HG02981 (cell line): ENCODE measurements at regions not wholly inside any gene's neighbourhood (a gene's known extent, or its start where the extent isn't known, plus 50 kb on each side); places are given as distances from the start of the nearest gene placed in this dataset.

Experiments
- ATAC-seq: cut with Tn5 transposase; IDR thresholded peaks from one replicate; pipeline ENCODE4 v1.9.1; 2021; ENCODE audit warnings: mild to moderate bottlenecking, moderate library complexity; ENCODE audit not compliant: unreplicated experiment

DNA sequence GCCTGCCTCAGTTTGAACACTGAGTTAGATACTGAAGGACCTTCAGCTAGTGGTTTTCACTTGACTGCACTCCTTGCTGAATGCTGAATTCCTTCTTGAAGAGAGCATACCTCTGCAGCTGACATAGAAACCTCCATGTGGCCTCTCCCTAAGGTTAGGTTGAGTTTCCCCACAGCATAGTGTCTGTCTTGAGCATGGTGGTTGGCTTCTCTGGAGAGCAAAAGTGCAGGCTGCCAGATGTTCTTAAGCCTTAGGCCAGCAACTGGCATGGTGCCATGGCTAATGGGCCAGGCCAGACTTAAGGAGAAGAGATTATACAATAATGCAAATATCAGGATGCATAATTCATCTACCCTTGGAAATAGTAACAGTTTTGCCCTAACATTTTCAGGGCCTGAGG lies 545.6 kb upstream of the ZNF385D start:
- no peak for ATAC-seq

DNA sequence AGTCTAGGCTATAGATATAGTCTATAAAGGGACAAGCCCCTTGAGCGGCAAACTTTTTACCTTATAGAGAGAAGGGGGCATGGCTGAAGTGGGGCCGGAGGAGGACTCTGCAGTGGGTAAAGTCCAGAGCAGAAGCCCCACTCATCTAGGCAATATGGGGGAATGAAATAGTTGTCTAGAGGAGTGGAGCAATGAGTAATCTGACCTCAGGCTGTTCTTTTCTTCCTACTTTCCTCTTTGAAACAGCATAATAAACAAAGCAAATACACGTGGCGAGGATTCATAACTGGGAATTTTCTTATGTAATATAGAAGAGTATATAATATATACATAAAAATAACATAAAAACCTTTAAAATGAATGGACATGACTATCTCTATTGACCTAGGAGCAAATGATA lies 546.4 kb upstream of the ZNF385D start:
- no peak for ATAC-seq

DNA sequence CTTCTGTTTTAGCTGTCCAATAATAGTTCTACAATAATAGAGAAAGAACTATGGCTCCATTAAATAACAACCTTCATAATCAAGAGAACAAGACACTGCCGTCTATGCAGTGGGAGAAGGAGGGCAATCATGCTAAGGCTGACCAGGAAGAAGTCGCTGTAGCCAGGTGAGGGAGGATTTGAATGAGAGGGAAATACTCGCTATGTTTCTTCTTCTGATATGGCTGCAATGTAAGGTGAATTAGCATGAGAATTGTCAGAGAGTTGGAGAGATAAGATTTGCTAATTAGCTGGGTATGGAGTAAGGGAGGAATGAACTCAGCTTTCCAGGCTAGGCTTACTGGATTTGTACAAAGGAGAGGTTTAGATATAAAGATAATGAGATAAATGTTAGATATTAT lies 555.4 kb upstream of the ZNF385D start:
- ATAC-seq = no peak

DNA sequence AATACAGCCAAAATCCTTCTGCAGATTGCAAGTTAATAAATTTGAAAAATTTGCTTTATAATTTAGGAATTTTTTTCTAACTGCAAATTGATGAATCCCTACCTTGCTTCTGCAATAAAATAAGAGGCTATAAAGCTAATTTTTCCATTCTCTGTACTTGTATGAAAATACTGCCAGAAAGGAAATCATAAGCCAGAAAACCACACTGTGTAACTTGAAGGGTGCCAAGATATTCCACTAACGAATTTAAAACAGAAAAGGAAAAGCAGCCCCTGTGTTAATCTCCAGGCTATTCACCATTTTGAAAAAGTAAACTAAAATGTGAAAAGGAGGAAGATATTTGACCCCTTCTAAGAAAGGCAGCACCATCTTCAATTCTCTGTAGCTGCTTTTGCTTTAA lies 557.9 kb upstream of the ZNF385D start:
- ATAC-seq = no peak

- ATAC-seq = no peak
These were observed 564.9 kb upstream of the ZNF385D start for GRCh38 chr3:22315925-22316324.

DNA sequence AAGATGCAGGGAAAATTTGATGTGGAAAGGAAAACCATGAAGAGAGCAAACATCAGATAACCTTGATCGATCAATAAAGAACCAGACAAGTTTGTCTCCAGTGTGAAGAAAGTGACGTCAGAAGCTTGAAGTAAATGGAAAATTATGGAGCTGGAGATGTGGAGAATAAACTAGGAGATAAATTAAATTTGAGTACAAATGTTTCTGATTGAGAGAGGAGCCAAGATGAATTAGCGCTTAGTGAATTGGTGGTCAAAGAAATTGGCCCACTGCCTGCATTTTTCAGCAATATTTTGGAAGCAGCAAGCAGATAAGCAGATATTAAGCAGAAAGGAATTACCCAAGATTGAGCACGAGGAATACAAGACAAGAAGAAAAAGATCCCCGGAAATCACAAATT lies 567.3 kb upstream of the ZNF385D start:
- no peak for ATAC-seq

- no peak for ATAC-seq
These were observed 568.4 kb upstream of the ZNF385D start for GRCh38 chr3:22319446-22319845.

DNA sequence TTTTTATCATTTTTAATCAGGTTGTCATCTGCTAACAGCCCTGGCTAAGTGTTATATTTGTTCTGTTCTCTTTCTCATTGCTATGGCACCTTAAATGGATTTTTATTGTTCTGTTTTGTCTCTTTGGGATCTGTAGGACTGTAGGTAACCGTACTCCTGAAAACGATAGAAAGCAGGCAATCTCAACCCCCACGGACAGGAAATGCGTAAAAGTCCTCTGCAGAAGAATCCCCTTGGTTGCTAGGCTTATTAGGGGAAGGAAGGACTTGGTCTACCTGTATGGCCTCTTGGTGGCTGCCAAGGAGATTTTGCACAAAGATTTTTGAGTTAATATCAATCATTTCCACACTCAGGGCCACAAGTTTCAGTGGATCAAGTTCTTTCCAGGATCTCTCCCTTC lies 571.9 kb upstream of the ZNF385D start:
- no peak for ATAC-seq

GRCh38 chr3:22326305-22326704 lies 575.3 kb upstream of the ZNF385D start:
- ATAC-seq = no peak

- ATAC-seq = no peak
These were observed 584.0 kb upstream of the ZNF385D start for GRCh38 chr3:22334996-22335395.

DNA sequence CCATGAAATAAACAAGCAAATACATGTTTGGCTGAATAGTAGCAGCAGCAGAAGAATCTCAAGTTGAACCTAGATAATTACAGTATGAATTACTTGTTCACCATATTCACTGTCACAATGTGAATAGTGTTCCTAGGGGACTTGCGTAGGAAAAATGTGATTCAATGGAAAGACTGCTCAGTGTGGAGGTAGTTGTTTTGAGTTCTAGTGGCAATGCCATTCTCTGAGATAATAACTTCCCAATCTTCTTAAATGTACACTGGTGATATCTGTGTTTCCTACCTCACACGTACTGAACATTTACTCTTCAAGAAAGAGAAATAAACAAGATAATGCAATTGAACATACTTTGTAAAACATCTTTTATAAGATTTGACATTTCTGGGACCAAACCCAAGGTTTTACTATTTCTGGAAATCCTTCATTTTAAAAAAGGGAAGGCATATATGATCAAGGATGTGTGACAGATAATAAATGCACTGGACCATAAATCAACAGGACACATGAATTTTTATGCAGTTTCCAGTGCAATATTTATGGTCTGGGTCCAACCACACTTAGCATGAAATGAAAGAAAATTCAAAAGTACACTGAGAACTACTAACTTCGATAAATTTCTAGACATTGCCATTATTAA lies 598.3 kb upstream of the ZNF385D start:
- ATAC-seq = no peak

DNA sequence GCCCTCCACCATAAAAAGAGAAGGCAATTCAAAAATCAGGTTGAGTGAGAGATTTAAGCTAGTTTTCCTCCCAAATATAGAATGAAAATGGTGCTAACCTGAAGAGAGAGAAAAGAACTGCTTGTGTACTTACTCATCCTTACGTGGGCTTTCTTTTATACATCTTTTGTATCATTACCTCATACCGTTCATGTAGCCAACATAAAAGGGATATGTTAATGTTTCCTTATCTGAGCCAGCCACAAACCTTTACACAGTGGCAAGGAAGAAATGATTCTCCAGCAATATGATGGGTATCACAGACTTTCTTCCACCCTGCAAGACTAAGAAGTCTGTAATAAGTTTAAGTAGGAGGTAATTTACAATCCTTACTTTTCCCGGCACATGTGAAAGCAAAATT lies 600.8 kb upstream of the ZNF385D start:
- ATAC-seq = no peak

GRCh38 chr3:22353126-22353525 lies 602.1 kb upstream of the ZNF385D start:
- ATAC-seq = no peak

DNA sequence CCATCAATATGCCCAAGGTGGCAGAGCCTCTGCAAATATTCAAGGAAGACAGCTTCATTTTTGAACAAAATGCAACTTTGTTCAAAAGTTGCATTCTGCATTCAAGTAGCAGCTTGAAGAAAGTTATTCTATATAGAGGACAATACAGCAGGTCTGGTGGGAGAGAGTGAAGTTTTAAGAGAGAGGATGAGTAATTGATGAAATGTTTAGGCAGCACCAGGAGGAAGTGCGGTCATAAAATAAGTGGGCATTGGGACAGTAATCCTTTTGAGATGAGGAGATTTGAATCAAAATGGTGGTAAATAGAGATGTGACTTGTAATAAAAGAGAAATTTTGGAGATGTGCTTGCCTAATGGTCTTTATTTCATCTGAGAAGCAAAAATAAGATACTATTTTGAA lies 607.3 kb upstream of the ZNF385D start:
- no peak for ATAC-seq

DNA sequence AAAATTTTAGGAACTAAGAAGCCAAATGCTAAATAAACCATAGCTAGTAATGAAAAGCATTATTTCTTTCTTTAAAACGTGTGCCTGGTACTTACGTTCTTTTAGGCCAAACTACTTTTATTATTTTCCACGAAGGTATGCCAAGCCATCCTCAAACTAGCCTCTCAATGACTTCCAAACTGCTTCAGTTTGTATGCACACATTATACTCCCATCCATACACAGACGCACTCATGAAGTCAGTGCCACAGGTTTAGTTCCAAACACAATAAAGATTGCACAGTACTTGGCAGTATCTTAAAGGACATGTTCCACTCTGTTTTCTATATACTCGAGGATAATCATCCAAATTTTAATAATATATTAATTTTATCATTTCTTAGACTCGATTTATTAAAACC lies 609.2 kb upstream of the ZNF385D start:
- ATAC-seq = no peak

- no peak for ATAC-seq
These were observed 610.0 kb upstream of the ZNF385D start for GRCh38 chr3:22360970-22361369.

GRCh38 chr3:22361521-22361920 lies 610.5 kb upstream of the ZNF385D start:
- ATAC-seq = no peak

- ATAC-seq = no peak
These were observed 613.8 kb upstream of the ZNF385D start for GRCh38 chr3:22364851-22365250.

DNA sequence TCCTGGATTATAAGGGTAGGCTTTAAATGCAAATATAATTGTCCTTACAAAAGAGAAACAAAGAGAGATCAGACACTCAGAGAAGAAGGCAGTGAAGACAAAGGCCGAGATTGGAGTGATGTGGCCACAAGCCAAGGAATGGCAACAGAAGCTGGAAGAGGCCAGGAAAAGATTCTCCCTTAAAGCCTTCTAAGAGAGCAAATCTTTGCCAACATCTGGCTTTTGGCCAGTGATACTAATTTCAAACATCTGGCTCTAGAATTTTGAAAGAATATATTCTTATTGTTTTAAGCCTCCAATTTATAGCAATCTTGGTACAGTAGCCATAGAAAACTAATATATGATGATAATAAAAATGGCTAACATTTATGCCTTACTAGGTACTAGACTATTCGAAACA lies 615.8 kb upstream of the ZNF385D start:
- no peak for ATAC-seq

- no peak for ATAC-seq
These were observed 620.0 kb upstream of the ZNF385D start for GRCh38 chr3:22371036-22371435.

GRCh38 chr3:22371607-22372291 lies 620.7 kb upstream of the ZNF385D start:
- ATAC-seq = no peak

GRCh38 chr3:22372292-22373062 lies 621.5 kb upstream of the ZNF385D start:
- ATAC-seq = no peak
